Mesodermal cell (in vitro differentiated cells): ENCODE measurements at regions not wholly inside any gene's neighbourhood (a gene's known extent, or its start where the extent isn't known, plus 50 kb on each side); places are given as distances from the start of the nearest gene placed in this dataset.
"Not testable (repeated sequence)": the region's sequence is repeated elsewhere in the genome, so short reads cannot be mapped to it uniquely, and the experiment has no call there.

Source experiments
- H3K27ac ChIP-seq: 2 replicates; pipeline ENCODE4 v1.7.0; 2013; ENCODE audit warnings: mild to moderate bottlenecking, low read depth, low read length, moderate library complexity; ENCODE audit not compliant: severe bottlenecking
- H3K36me3 ChIP-seq: 2 replicates; pipeline ENCODE4 v1.7.1; 2013; ENCODE audit warnings: mild to moderate bottlenecking, low read length, moderate library complexity; ENCODE audit not compliant: control insufficient read depth, insufficient read depth
- H3K4me1 ChIP-seq: one replicate; pipeline ENCODE4 v1.7.1; 2013; ENCODE audit warnings: mild to moderate bottlenecking, low read length; ENCODE audit not compliant: insufficient read depth, control insufficient read depth, poor library complexity, severe bottlenecking
- H3K4me3 ChIP-seq: 2 replicates; pipeline ENCODE4 v1.7.0; 2013; ENCODE audit warnings: low read length, control low read depth, mild to moderate bottlenecking; ENCODE audit not compliant: insufficient read depth, poor library complexity, severe bottlenecking; ENCODE audit errors: extremely low read depth
- H3K9me3 ChIP-seq: 2 replicates; pipeline ENCODE4 v1.7.1; 2013; ENCODE audit warnings: mild to moderate bottlenecking, low read length, moderate library complexity; ENCODE audit not compliant: control insufficient read depth
- WGBS, 2 experiments: methylation state at CpG; one replicate each; pipeline ENCODE4 v1.1.5; 2013; ENCODE audit warnings: missing lambda C conversion rate in 2 of 2; ENCODE audit not compliant: insufficient coverage in 2 of 2; 5-methylcytosine and 5-hydroxymethylcytosine counted together

DNA sequence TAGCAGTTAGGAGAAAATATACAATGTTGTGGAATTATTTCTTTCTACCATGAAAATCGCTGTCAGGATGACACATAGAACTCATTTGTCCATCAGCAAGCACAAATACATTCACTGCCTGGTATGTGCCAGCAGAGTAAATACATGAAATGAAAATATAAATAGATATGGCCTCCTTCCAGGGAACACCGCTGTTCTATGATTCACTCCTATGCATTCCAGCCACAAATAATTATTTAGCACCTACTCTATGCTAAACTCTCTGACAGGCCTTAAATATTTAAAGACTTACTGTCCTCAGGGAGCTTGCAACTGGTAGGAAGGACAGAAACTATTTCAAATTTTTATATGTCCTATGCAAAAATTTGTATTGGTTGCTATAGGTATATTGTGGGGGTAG lies 975.0 kb upstream of the NCAM2 start:
- H3K9me3 ChIP-seq = no peaks in the 10 kb centered on the region
- H3K36me3 ChIP-seq = no peaks in the 10 kb centered on the region
- H3K4me1 ChIP-seq = no peaks in the 10 kb centered on the region
- H3K27ac ChIP-seq = no peak overlapping the region
- no CpG with 5 or more reads among the region's 2 CpGs for WGBS, 2 experiments
- no peak overlapping the region for H3K4me3 ChIP-seq

DNA sequence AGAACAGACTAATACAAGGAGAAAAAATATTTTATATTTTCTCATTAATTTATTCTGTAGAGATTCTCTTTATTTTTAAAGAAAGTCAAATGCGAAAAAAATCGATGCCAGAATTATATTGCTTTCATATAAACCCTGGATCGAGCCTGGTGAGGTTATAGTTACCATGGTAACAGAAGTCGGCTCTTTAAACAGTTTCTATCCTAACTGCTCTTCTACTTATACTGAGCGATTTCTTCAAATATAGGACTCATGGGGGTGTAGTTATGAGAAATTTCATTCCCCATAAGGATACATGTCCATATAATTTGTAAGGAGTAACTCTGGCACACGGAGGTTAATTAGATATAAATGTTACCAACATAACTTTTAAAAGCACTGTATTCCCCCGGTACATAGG lies 973.5 kb upstream of the NCAM2 start:
- no CpG with 5 or more reads among the region's 7 CpGs for WGBS, 2 experiments
- H3K4me3 ChIP-seq = no peak overlapping the region
- H3K36me3 ChIP-seq = no peaks in the 10 kb centered on the region

DNA sequence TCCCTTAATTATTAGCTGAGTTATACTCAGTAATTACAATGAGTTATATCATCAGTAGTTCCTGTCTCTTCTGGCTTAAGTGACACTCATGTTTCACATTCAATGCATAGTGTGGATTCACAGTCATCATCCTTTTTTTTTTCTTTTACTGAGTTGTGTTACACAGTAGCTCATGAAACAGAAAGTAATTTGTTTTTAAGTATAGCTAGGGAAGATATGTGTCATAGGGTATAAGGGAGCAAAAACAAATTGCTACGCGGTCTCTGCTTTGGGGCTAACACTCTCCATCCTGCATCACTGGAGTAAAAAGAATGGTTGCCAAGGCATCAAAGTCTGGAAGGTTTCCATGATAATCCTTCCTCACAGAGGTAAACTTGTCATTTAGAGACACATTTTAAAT lies 971.7 kb upstream of the NCAM2 start:
- 100% methylated on average over 2 of the region's 2 CpGs; no CpG with 5 or more reads in 1 of the 2 experiments for WGBS, 2 experiments
- H3K4me1 ChIP-seq = no peaks in the 10 kb centered on the region
- no peak overlapping the region for H3K27ac ChIP-seq
- H3K36me3 ChIP-seq = no peaks in the 10 kb centered on the region
- no peaks in the 10 kb centered on the region for H3K9me3 ChIP-seq
- H3K4me3 ChIP-seq = no peak overlapping the region

More for the DNA sequence above, 973.5 kb upstream of the NCAM2 start:
- H3K4me1 ChIP-seq = no peaks in the 10 kb centered on the region
- no peaks in the 10 kb centered on the region for H3K9me3 ChIP-seq
- no peak overlapping the region for H3K27ac ChIP-seq

DNA sequence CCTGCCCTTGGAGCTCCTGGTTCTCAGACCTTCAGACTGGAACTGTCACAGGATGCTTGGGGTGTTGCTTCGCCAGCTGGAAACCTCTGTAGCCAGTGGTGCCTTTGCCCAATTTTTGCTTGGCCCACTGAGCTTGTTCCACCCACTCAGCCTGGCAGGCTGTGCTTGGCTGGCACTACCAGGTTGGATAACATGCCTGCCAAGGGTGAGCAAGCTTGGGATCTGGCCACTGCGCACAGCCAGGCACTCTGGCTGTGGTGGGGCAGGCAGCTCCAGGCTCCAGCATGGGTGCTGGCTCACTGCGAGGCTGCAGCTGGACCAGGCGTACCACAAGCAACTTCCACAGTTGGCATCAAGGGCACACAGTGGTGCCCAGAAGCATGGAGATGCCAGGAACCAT lies 967.8 kb upstream of the NCAM2 start:
- Histone ChIP-seq H3K4me3 (no peak overlapping the region), H3K36me3 (no peaks in the 10 kb centered on the region), H3K4me1 (no peaks in the 10 kb centered on the region), H3K27ac (no peak overlapping the region), H3K9me3 (no peaks in the 10 kb centered on the region)
- WGBS, 2 experiments = 94 to 95% methylated on average over 4 of the region's 4 CpGs

DNA sequence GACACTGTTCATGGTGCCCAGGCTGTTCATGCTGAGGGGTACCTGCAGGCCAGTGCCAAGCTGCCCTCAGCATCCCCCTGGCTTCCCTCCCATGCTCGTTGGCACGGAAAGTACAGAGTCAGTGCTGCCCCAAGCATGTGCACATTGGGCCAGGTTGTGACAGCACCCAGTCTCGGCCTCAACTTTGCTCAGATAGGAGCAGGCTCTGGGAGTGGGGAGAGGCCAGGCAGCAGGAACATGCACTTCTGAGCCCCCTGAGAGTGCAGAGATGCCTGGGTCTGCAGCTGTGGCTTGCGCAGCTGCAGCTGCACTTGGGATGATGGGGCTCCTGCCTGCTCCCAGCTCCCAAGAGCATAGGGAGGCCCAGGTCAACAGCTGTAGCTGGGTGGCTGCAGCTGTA lies 966.4 kb upstream of the NCAM2 start:
- 89 to 90% methylated on average over 1 to 3 of the region's 4 CpGs for WGBS, 2 experiments
- no peak overlapping the region for H3K4me3 ChIP-seq
- no peaks in the 10 kb centered on the region for H3K36me3 ChIP-seq
- H3K27ac ChIP-seq = no peak overlapping the region
- H3K9me3 ChIP-seq = no peaks in the 10 kb centered on the region
- H3K4me1 ChIP-seq = no peaks in the 10 kb centered on the region

DNA sequence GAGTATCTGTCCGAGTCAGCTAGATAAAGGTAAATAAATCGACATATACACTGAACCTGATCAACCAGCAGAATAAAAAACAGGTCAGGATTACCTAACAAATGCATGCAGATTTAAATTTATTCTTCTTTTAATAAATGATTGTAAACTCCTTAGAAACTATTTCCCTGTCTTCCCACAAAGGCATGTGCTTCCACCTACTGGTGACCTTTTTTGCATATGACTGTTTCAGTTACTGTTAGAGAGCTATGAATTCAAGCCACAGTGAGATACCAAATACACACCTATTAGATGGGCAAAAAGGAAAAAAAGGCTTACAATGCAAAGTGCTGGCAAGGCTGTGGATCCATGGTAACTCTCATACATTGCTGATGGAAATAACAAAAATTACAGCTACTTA lies 957.4 kb upstream of the NCAM2 start:
- no peaks in the 10 kb centered on the region for H3K36me3 ChIP-seq
- H3K9me3 ChIP-seq = no peaks in the 10 kb centered on the region
- H3K27ac ChIP-seq = no peak overlapping the region
- no peak overlapping the region for H3K4me3 ChIP-seq
- WGBS, 2 experiments = 67 to 80% methylated on average over 1 to 2 of the region's 2 CpGs
- H3K4me1 ChIP-seq = no peaks in the 10 kb centered on the region

DNA sequence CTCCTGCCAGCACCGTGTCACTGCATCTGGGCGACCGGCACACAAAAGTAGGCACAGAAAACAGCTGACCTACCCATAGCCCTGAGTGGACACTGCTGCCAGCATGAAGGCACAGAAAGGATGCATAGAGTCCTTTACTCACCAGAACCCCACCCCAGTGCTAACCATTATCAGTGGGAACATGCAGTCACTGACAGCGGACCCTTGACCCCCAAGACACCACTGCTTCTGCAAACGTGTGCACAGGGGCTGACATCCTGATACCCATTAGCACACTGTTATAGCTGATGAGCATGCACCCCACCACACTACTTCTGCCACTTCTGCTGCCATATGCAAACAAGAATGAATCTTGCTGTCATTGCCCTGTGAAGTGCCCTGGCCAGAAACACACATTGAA lies 953.0 kb upstream of the NCAM2 start:
- Histone ChIP-seq H3K4me1 (no peaks in the 10 kb centered on the region), H3K36me3 (no peaks in the 10 kb centered on the region), H3K4me3 (no peak overlapping the region), H3K27ac (no peak overlapping the region), H3K9me3 (no peaks in the 10 kb centered on the region)
- 82 to 89% methylated on average over 4 to 5 of the region's 5 CpGs for WGBS, 2 experiments

DNA sequence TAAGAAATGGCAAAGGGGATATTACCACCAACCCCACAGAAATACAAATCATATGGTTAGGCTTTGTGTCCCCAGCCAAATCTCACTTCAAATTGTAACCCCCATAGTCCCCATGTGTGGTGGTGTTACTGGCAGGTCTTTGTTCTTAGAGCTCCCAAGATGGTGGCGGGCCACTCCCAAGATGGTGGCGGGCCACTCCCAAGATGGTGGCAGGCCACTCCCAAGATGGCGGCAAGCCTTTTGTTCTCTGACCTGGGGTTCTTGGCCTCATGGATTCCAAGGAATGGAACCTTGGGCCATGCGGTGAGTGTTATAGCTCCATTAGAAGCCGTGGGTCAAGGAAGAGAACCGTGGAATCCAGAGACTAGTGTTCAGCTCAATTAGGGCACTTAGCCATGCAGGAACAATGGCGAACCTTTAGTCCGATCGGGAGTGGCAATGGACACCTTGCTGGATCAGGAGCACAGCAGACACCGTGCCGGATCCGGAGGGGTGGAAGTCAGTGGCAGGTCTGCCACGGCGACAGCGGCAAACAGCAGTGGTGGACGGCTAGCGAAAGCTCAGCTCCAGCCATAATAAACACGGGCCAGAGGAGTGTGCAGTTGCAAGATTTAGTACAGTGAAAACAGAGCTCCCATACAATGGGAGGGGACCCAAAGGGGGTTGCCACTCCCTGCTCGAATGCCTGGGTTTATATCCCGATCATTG lies 949.9 kb upstream of the NCAM2 start:
- H3K4me3 ChIP-seq, H3K27ac ChIP-seq, H3K9me3 ChIP-seq, H3K4me1 ChIP-seq, H3K36me3 ChIP-seq: not testable (repeated sequence)
- WGBS, 2 experiments = 94 to 96% methylated on average over 11 to 12 of the region's 20 CpGs

DNA sequence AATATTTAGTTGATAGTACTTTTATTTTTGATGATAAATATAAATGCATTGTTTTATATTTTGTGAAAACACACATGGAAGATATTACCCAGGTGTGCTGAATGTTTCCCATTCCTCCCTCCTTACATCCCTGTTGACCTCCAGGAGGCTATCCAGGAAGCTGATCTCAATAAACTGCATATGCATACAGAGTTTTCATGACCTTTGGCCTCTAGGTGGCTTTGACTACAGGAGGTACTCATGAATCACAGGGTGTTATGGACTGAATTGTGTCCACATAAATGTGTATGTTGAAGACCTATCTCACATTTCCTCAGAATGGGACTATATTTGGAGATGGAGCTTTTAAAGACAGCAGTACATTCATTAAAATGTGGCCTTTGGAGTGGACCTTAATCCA lies 914.9 kb upstream of the NCAM2 start:
- H3K36me3 ChIP-seq = no peaks in the 10 kb centered on the region
- no peak overlapping the region for H3K27ac ChIP-seq
- no peaks in the 10 kb centered on the region for H3K9me3 ChIP-seq
- no peaks in the 10 kb centered on the region for H3K4me1 ChIP-seq
- no peak overlapping the region for H3K4me3 ChIP-seq

DNA sequence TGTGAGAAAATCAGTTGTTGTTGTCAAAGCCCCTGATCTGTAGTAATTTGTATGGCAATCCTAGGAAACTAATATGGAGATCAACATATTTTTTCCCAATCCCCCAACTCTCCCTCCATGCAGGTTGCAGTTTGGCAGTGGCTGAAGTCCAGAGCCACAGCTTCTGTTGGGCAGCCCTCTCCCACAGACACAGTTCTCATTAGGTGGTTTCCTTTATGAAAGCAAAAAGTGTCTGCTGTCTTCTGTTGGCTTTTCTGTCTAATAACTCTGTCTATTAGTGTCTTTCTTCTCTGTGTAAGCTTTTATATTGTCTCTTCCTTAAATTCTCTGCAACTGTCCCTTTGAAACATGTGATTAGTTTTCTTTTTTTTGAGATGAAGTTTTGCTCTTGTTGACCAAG lies 914.3 kb upstream of the NCAM2 start:
- no peak overlapping the region for H3K4me3 ChIP-seq
- H3K4me1 ChIP-seq = no peaks in the 10 kb centered on the region
- no peaks in the 10 kb centered on the region for H3K36me3 ChIP-seq
- H3K9me3 ChIP-seq = no peaks in the 10 kb centered on the region
- H3K27ac ChIP-seq = no peak overlapping the region

DNA sequence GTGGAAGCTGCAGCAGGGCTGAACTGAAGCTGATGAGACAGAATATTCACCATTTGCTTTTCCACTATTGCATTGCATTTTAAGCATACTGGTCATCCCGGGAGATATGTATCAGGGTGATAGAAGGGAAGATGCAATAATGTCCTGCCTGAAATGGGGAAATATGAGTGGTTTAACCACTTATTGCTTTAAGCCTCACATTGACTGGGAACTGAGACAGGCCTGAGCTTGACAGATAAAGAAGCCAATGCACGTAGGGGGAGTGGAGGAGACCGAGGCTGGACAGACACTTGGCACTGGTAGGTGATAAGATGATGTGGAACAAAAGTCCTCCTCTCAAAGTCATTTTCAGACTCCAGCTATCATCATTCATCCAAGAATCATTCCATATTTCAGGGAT lies 911.7 kb upstream of the NCAM2 start:
- Histone ChIP-seq H3K9me3 (no peaks in the 10 kb centered on the region), H3K4me1 (no peaks in the 10 kb centered on the region), H3K4me3 (no peak overlapping the region), H3K36me3 (no peaks in the 10 kb centered on the region), H3K27ac (no peak overlapping the region)
- no CpG with 5 or more reads among the region's 3 CpGs for WGBS, 2 experiments
